ENCODE measurements at regions not wholly inside any gene's neighbourhood (a gene's known extent, or its start where the extent isn't known, plus 50 kb on each side); places are given as distances from the start of the nearest gene placed in this dataset.

DNA sequence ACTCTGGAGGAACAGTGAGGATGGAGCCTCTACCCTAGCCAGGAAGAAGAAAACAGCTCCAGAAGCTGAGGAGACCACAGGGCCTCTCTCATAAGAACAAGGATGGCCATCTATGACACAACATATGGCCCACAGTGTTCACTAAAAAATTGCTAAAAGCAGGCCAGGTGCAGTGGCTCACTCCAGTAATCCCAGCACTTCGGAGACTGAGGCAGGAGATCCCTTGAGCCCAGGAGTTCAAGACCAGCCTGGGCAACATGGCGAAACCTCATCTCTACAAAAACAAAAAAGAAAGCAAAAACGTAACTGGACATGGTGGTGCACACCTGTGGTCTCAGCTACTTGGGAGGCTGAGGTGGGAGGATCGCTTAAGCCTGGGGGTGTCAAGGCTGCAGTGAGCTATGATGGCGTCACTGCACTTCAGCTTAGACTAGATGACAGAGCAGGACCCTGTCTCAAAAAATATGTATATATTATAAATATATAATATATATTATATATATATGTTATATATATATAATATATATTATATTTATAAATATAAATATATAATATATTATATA, 103.1 kb downstream of the TOMM20 start:
- no peak for DNase-seq (ENCODE audit: low read depth)

DNA sequence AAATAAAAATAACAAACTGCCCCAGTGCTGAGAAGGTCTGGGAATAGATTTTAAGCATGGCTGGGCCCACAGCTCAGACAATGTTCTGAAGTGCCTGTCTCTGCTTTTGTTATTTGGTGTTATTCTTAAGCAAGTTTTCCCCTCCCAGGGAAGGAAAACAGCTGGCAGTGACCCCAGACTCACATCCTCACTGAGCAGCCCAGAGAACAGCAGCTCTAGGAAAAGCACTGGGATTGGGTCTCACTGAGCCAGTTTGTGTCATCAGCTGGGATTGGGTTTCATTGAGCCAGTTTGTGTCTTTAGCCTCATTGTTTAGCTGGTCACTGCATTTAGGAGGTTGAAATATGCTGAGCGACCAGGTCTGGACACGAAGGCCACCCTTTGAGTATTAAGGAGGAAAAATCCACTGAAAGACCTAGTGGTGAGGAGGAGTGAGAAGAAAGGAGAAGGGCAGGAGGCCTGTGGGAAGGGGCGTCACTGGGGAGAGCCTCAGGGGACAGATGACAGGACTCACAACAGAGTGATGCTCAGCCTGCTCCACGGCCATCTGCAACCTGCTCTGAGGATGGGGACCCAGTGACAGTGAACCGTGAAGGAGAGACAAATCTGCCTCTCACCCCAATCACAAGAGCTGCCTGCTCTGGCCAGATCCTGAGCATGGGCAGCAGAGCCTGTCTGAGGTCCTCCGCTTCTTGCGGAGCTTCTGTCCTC, 103.8 kb downstream of the TOMM20 start:
- no peak for DNase-seq (ENCODE audit: low read depth)

DNA sequence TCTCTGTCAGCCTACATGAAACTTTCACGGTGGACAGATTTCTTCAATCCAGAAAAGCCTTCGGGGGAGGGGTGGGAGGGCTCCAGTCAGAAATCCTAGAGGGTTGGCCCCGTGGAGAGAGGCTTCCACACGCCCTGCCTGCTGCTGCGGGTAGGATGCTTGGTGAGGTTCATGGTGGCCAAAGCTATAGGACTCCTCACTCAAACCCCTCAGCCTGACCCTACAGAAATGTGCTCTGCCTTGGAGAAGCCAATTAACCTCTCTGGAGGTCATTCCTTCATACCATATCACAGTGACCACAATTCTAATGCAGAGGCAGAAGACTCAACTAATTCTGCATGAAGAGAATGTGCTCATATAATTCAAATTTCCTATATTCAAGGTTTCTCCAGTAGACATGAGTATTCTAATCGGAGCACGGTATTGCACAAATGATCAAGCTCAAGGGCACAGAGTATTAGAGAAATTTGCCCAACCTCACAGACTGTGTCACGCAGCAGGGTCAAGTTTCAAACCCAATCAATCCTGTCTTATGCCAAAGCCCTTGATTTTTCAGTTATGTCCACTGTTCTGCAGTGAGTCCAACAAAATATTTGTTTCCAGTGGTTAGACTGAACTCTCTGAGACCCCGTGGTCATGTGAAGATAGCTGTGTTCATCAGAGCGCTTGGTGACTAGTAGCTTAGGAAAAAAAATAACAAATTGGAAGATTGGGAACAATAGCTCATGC, 104.8 kb downstream of the TOMM20 start:
- no peak for DNase-seq (ENCODE audit: low read depth)

DNA sequence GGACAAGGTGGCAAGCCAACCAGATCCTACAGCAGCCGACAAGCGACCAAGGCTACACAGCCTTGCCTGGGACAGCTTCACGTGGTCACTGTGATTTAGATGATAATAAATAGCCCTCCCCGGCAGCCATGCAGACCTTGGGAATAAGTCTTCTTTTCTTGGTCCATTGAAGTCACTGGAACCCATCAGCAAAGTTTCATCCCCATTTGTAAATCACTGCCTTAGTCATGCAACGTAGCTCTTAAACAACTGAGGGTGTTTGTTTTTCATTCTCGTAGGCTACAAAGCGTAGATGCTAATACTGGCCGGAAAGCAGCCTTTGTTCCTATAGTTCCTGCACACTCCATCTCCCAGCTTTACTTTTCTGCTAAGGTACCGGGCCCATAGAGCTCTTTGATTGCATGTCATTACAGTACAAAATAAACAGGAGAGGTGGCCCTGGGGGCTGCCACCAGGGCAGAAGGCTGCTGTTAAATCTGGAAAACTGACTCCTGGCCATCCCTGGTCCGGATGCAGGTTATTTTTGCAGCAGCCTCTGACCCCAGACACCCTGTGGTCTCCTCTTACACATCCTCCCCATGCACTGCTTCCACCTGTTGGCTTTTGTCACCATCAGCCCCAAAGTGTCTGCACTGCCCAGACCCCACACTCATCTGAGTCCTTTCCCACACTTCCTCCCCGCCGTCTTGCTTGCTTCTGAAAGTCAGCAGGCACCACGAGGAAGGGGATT, 105.5 kb downstream of the TOMM20 start:
- no peak for DNase-seq (ENCODE audit: low read depth)

DNA sequence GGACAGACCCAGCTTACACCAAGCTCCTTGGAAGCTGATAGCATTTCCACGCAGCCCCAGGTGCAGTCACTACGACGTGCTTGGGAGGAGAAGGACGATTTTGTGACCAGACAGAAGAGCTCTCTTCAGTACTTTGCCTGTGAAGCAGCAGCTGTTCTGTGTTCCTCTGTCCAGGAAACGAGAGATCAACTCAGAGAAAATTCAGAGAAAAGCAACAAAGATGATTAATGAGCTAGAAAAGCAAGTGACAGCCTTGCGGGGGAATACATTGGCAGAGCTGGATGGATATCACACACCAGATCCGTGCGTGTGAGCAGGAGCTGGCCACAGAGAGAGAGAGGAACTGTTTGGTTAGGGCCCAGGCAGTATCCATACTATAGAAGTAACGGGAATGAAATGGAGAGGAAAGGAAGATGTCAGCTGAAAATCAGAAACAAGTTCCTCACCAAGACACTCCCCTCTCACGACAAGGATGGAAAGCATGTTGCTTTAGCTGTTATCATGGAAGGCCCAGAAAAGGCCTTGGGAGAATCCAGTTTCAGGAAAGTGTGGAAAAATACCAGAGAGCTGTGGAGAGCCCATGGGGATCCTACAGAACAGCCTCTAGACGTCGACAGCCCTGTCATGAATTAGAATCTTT, 106.2 kb downstream of the TOMM20 start:
- DNase-seq (ENCODE audit: low read depth), result no peak

DNA sequence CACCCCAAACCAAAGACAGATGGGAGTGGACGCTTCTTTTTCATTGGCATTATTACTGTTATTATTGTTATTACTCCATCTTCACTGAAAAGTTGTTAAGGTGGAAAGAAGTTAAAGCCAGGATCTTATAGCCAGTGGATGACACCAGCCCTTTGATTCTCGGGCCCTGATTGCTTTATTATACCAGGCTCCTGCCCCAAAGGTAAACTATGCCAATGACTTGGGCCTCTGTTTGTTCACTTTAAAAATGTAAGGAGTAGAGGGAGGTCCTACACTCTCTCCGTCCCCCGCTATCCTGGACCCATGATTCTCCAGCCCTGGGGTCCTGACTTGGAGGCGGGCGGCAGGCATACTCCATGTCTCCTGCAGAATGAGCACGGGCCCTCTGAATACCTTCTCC, 106.8 kb downstream of the TOMM20 start:
- DNase-seq (ENCODE audit: low read depth), result no peak

DNA sequence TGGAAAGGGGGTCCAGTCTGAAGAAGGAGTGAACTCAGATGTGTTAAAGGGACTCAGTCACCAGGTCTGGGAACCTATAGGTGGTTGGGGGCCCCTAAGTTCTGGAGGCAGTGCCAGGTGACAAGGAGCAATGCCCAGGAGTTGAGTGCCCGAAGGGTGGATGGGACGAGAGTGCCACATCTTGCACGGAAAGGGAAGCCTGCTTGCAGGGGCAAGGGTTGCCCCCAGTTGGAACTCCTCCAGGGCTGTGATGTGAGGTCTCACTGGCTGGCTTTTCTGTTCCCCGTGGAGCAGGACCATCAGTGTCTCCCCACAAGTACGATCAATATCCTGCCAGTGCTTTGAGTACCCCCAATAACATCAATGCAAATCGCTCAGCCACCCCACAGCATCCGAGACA, 107.3 kb downstream of the TOMM20 start:
- no peak for DNase-seq (ENCODE audit: low read depth)

DNA sequence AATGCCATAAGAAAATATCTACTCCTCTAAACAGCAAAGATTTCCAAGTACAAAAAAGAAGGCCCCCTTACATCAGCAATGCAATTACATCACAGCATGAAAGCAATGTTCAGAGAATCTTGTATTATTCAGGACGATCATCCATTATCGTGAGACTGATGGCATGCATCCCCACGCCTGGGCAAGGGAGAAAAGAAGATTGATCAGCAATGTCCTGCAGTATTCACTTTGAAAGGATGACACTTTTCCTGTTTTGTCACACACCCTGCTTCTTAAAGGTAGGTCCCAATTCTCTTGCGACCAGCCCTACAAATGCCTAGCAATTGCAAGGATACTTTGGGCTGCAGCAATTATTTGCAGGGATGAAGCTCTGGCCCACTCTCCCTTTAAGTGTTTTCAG, 108.7 kb downstream of the TOMM20 start:
- DNase-seq (ENCODE audit: low read depth), result no peak

DNA sequence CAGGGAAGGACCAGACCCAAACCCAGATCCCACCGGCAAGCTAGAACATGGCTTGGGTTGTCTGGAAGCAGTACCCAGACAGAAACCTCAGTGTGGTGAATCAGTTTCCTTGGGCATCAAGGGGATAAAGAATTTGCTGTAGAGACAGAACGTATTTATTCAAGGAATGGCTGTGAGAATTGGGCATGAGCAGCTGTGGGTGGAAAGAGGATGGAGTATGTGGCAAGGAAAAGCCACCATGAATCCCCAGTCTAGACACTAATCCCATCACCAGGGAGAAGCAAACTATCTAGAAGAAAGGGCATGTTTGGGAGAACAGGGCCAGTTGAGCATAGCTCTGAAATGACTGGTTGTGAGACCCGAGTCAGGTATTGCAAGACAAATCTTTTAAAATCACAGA, 109.2 kb downstream of the TOMM20 start:
- no peak for DNase-seq (ENCODE audit: low read depth)

DNA sequence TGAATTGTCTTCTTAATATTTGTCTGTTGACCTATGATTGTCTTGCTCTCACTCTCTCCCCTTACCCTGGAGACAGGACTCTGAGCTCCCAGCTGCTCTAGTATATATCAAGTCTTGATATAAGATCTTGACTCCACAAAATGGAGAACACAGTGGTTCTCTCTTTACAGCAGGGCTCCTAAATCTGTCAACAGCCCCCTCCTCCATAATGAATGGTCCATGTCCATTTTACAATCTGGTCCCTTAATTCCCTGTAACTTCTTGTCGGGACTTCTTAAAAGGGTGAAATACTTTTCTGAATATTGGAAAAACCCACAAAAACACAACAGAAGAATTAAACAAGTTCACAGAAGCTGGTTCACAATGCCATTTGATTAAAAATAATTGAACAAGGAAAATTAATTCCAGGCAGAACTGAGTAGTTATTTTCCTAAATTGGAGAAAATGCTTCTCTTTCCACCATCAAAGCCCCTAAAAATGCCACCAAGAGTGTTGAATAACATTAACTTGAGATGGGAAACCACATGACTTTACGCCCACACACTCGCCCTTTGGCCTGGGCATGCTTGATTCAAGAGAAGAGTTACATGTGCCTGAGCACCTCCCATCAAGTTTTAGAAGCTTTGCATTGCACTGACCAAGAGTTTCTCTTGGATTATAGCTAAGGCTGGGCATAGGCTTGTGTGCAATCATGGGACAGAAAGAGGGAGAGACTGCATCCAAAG, 109.8 kb downstream of the TOMM20 start:
- peak; percentile 26 for DNase-seq (ENCODE audit: low read depth)

DNA sequence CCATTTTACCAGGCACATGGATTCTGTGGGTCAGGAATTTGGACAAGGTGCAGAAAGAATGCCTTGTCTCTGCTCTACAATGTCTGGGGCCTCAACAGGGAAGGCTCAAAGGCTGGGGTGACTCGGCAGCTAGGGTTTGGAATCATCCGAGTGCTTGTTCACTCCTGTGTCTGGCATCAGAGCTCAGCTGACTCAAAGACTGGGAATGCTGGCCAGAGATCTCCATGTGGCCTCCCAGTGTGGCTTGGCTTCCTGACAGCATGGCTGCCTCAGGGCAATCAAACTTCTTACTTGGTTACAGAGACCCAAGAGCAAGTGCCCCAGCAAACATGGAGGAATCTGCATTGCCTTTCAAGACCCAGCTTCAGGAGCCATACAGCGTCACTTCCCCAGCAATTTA, 110.5 kb downstream of the TOMM20 start:
- no peak for DNase-seq (ENCODE audit: low read depth)

DNA sequence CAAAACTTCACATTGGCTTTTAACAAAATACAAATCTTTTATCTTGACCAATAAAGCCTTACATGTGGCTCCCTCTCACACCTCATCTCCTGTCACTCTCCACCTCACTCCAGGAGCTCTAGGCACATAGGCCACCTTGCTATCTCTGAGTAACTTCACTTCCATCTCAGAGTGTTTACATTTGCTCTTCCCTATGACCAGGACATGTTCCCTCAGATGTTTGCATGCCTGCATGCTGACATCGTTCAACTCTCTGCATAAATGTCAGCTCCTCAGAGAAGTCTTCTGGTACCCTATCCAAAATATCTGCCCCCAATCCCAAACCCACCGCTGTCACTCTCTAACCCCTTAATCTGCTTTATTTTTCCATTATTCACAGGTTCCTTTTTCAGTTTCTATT, 110.9 kb downstream of the TOMM20 start:
- no peak for DNase-seq (ENCODE audit: low read depth)

DNA sequence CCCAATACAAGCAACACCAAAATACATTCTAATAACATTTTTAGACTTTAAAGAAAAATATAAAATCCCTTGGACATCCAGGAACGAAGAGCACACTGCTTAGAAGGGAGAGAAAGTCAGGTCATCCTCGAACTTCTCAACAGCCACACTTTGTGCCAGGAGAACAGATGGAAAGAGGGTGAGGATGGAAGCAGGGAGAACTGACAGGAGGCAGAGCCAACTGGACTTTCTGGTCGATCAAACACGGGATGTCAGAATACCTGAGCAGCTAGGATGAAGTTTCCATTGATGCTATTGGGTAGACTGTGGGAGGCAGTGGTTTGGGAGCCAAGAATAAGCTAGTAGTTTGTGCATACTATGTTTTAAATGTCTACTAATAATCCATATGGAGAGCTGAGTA, 111.4 kb downstream of the TOMM20 start:
- no peak for DNase-seq (ENCODE audit: low read depth)

DNA sequence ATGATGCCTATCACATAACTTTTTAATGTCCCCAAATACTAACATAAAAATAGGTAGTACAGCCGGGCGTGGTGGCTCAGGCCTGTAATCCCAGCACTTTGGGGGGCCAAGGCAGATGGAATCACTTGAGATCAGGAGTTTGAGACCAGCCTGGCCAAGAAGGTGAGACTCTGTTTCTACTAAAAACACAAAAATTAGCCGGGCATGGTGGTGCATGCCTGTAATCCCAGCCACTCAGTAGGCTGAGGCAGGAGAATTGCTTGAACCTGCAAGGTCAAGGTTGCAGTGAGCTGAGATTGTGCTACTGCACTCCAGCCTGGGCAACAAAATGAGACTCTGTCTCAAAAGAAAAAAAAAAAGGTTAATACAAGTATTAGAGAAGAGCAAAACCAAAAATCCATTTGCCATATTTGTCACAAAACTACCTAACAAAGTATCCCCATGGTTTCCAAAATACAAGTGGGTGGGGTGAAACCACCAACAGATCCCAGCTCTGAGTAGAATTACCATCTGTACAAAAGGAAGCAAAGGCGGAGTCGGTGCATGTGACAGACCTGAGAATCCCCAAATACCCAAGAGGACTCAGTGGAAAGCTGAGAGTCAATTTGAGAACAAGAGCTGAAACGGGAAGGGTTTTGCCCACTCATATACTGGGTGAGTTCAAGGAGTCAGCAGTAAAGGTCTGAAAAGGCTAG, 113.2 kb downstream of the TOMM20 start:
- no peak for DNase-seq (ENCODE audit: low read depth)

DNA sequence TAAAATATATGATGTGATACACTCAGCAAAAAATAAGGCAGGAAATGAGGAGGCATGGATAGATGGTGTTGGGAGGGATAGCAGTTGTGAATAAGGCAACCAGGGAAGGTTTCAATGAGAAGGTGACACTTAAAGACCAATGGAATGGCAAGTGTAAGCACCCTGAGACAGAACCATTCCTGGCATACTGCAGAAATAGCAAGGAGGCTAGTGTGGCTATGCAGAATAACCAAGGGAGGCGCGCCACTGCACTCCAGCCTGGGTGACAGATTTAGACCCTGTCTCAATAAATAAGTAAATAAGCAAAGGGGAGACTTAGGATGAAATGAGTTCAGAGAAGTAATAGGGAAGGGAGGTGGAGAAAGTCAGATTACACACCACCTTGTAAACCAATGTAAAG, 113.9 kb downstream of the TOMM20 start:
- no peak for DNase-seq (ENCODE audit: low read depth)

DNA sequence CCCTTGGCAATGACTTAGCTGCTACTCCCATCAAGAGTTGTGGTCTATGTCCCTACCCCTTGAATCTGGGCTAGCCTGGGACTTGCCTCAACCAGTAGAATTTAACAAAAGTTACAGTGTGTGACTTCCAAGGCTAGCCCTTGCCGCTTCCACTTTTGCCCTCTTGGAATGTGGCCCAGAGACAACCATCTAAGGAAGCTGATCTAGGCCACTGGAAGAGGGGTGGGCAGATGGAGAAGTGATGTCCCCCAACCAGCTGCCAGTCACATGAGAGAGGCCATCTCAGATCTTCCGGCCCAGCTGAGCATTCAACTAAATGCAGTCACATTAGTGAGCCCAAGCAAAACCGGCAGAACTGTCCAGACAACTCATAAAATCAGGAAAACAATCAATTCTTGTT, 115.1 kb downstream of the TOMM20 start:
- no peak for DNase-seq (ENCODE audit: low read depth)

DNA sequence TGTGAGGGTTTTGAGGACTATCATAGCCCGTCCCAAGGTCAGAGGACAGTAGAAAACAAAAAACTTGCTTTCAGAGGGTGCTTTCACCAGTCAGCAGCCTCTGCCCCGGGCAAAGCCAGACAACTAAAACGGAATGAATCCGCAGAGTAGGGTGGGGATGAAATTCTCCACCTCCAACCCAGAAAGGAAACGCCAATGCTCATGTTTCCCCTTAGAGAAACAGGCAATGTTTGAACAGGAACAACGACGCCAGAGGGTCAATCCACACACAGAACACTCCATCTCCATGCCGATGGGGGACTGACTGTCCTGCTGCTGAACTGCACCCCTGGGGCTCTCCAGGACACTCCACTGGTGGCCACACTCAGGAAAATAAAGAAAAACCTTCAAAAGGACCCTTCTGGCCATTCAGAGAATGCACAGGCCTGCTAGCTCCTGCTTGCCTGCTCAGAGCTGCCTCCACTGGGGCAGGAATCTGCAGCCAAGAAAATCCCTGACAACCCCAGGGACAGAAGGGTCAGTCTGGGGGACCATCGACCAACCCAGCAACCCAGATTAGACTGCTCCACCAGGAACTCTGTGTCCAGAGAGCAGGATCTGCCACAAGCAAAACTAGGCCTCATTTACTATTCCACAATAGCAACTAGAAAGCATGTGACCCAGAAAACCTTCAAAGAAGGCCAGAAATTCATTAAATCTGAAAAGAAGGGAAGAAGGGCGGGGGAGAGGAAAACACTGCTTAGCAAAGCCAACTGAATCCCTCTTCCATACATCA, 116.0 kb downstream of the TOMM20 start:
- no peak for DNase-seq (ENCODE audit: low read depth)

DNA sequence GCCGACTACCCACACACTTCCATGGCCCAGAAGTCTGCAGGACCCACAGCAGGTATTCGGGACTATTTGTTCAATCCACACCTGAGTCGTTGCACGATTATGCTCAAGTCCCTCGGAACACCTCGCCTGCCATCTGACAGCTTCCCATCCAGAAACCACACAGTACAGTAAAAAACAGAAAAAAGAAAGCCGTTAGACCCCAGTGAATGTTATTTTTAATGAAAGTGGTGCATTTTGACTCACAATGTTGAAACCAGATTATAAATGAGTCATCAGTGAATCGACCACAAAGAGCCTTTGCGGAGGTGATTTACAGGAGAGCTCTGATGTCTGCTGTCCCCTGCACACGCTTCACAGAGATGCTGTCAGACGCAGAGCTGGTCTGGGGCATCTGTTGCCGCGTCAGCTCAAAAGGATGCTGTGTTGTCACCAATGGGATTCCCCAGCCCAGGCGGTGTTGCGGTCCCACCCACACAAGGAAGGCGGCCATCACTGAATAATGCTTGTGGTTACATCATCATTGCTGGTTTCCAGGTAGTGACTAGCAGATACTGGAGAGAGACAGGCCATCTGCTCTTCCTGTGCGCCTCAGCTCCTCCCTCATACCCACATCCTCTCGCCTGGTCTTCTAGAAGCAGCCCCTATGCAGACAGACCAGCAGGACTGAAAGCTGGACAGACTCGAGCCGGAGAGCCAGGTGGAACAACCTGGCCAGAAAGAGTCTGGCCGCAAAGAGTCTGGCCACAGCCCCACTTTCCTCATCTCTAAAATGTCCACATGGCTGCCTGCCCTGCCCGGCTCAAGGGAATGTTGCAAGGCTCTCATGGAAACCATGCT, 116.8 kb downstream of the TOMM20 start:
- peak; percentile 88 for DNase-seq (ENCODE audit: low read depth)

DNA sequence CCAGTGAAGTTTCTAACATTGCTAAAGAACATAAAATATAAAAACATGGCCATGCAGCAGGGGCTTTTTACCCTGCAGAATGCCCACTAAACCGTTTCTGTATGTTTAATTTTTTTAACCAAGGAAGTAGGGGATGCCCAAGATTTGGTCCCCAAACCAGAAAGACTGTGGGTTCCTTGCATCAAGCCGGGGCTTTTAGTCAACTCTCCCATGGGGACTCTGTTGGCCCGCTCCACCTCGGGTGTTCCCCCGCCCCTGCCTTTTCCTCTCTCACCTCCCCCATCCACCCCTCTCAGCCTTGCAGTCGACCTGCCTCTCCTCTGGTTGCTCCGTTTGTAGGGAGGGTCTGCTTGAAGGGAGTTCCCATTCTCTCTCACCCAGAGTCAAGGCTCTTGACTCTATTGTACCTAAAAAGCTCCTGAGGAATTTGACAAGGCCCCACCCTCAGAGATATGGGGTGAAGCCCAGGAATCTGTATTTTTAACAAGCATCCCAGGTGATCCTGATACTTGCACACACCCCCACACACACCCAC, 117.5 kb downstream of the TOMM20 start:
- peak; percentile 40 for DNase-seq (ENCODE audit: low read depth)

All from stimulated activated CD8-positive, alpha-beta memory T cell treated with anti-CD3 and anti-CD28 coated beads, Interleukin-12 subunit alpha, Interleukin-12 subunit beta, amount 100 ng/mL, for 4 hours (primary cell).